ENCODE measurements at regions not wholly inside any gene's neighbourhood (a gene's known extent, or its start where the extent isn't known, plus 50 kb on each side); places are given as distances from the start of the nearest gene placed in this dataset.

- H3K36me3 ChIP-seq (ENCODE audit: control insufficient read depth in 2 of 2, insufficient read depth in 2 of 2, low read length in 1 of 2): no peaks in the 10 kb centered on the region
- no peaks in the 10 kb centered on the region for H3K4me1 ChIP-seq (ENCODE audit: control insufficient read depth in 2 of 2, insufficient read depth in 2 of 2, low read length in 2 of 2)
- no peaks in the 10 kb centered on the region for H3K27me3 ChIP-seq (ENCODE audit: control insufficient read depth in 2 of 2, insufficient read depth in 1 of 2, low read length in 1 of 2)
- H3K27ac ChIP-seq (ENCODE audit: low read depth in 1 of 2, low read length in 1 of 2): no peak overlapping the region
- no peaks in the 10 kb centered on the region for H3K9me3 ChIP-seq (ENCODE audit: control insufficient read depth in 2 of 2, insufficient read depth in 1 of 2, low read length in 1 of 2)
- 92% methylated on average over 2 of the region's 2 CpGs for WGBS
- H3K4me3 ChIP-seq (ENCODE audit: low read length in 2 of 2): no peak overlapping the region
- no peak for DNase-seq (ENCODE audit: low read depth in 6 of 9, low spot score in 9 of 9)
Measured at GRCh38 chr4:170723171-170723570, 633.4 kb upstream of the AADAT start.

- no peak overlapping the region for H3K4me3 ChIP-seq (ENCODE audit: low read length in 2 of 2)
Measured at GRCh38 chr4:170721812-170722373, 632.1 kb upstream of the AADAT start.

DNA sequence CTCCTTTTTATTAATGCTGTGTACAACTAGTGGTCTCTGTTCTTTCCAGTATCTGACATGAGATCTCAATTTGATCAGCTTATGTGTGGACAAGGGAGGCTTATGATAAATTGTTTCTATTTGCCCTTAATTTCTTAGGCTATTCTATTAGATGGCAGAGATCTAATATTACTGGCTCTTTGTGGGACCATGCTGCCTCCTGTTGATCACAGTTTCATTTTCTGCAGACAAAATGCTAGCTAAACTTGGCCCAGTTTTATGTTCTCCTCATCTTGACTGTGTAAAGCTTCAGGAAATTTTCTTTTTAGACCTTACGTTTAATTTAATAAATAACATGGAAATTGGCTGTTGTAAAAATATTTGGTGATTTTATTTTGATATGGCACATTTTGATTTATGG is 627.1 kb upstream of the AADAT start:
- 98% methylated on average over 1 of the region's 1 CpG for WGBS
- H3K27me3 ChIP-seq (ENCODE audit: control insufficient read depth in 2 of 2, insufficient read depth in 1 of 2, low read length in 1 of 2): no peaks in the 10 kb centered on the region
- H3K4me3 ChIP-seq (ENCODE audit: low read length in 2 of 2): no peak overlapping the region
- no peak for DNase-seq (ENCODE audit: low read depth in 6 of 9, low spot score in 9 of 9)
- no peaks in the 10 kb centered on the region for H3K36me3 ChIP-seq (ENCODE audit: control insufficient read depth in 2 of 2, insufficient read depth in 2 of 2, low read length in 1 of 2)
- H3K9me3 ChIP-seq (ENCODE audit: control insufficient read depth in 2 of 2, insufficient read depth in 1 of 2, low read length in 1 of 2): no peaks in the 10 kb centered on the region
- H3K4me1 ChIP-seq (ENCODE audit: control insufficient read depth in 2 of 2, insufficient read depth in 2 of 2, low read length in 2 of 2): no peaks in the 10 kb centered on the region
- H3K27ac ChIP-seq (ENCODE audit: low read depth in 1 of 2, low read length in 1 of 2): no peak overlapping the region

More at GRCh38 chr4:170721812-170722373, 632.1 kb upstream of the AADAT start:
- no peak for DNase-seq (ENCODE audit: low read depth in 6 of 9, low spot score in 9 of 9)
- Histone ChIP-seq H3K27ac (ENCODE audit: low read depth in 1 of 2, low read length in 1 of 2) (no peak overlapping the region), H3K27me3 (ENCODE audit: control insufficient read depth in 2 of 2, insufficient read depth in 1 of 2, low read length in 1 of 2) (no peaks in the 10 kb centered on the region), H3K4me1 (ENCODE audit: control insufficient read depth in 2 of 2, insufficient read depth in 2 of 2, low read length in 2 of 2) (no peaks in the 10 kb centered on the region), H3K9me3 (ENCODE audit: control insufficient read depth in 2 of 2, insufficient read depth in 1 of 2, low read length in 1 of 2) (no peaks in the 10 kb centered on the region), H3K36me3 (ENCODE audit: control insufficient read depth in 2 of 2, insufficient read depth in 2 of 2, low read length in 1 of 2) (no peaks in the 10 kb centered on the region)
- WGBS: 96% methylated on average over 1 of the region's 1 CpG

DNA sequence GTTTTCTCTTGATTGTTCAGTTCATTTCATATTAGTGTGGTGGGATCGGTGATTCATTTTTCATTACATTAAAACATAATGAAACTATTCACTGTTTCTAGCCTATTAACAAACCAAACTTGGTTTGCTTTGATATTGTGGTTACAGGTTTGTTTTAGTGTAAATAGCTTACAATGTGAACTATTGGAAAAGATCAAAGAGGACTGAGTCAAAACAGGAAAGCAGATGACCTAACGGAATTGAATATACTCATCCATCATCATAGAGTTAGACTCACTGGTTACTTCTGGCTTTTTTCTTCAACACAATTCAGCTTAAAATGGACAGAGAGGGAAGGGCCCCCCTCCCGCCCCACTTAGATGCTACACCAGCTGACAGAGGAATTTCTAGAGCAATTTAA is 616.2 kb upstream of the AADAT start:
- WGBS: 97% methylated on average over 3 of the region's 3 CpGs
- no peak for DNase-seq (ENCODE audit: low read depth in 6 of 9, low spot score in 9 of 9)
- Histone ChIP-seq H3K4me3 (ENCODE audit: low read length in 2 of 2) (no peak overlapping the region), H3K4me1 (ENCODE audit: control insufficient read depth in 2 of 2, insufficient read depth in 2 of 2, low read length in 2 of 2) (no peaks in the 10 kb centered on the region), H3K36me3 (ENCODE audit: control insufficient read depth in 2 of 2, insufficient read depth in 2 of 2, low read length in 1 of 2) (no peaks in the 10 kb centered on the region), H3K9me3 (ENCODE audit: control insufficient read depth in 2 of 2, insufficient read depth in 1 of 2, low read length in 1 of 2) (no peaks in the 10 kb centered on the region), H3K27ac (ENCODE audit: low read depth in 1 of 2, low read length in 1 of 2) (no peak overlapping the region), H3K27me3 (ENCODE audit: control insufficient read depth in 2 of 2, insufficient read depth in 1 of 2, low read length in 1 of 2) (no peaks in the 10 kb centered on the region)

DNA sequence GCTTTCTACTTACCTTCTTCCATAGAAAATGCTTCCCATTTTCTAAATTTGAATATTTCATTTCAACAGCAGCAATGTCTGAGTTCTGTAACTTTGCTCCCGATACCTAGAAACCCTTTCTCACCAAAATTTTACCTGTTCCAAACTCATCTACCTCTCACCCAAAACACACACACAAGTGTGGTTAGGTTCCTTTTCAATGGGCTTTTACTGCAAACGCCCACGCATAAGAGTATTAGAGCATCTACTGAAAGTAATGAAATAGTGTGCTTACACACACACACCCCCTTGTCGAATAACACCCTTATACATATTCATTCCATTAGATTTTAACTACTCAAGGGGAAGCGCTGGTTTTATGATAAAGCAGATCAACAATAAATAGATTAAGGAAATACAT is 610.3 kb upstream of the AADAT start:
- WGBS: 96% methylated on average over 5 of the region's 5 CpGs
- H3K4me3 ChIP-seq (ENCODE audit: low read length in 2 of 2): no peak overlapping the region
- no peak overlapping the region for H3K27ac ChIP-seq (ENCODE audit: low read depth in 1 of 2, low read length in 1 of 2)
- H3K36me3 ChIP-seq (ENCODE audit: control insufficient read depth in 2 of 2, insufficient read depth in 2 of 2, low read length in 1 of 2): no peaks in the 10 kb centered on the region
- no peak for DNase-seq (ENCODE audit: low read depth in 6 of 9, low spot score in 9 of 9)
- no peaks in the 10 kb centered on the region for H3K27me3 ChIP-seq (ENCODE audit: control insufficient read depth in 2 of 2, insufficient read depth in 1 of 2, low read length in 1 of 2)
- H3K9me3 ChIP-seq (ENCODE audit: control insufficient read depth in 2 of 2, insufficient read depth in 1 of 2, low read length in 1 of 2): no peaks in the 10 kb centered on the region
- H3K4me1 ChIP-seq (ENCODE audit: control insufficient read depth in 2 of 2, insufficient read depth in 2 of 2, low read length in 2 of 2): no peaks in the 10 kb centered on the region

DNA sequence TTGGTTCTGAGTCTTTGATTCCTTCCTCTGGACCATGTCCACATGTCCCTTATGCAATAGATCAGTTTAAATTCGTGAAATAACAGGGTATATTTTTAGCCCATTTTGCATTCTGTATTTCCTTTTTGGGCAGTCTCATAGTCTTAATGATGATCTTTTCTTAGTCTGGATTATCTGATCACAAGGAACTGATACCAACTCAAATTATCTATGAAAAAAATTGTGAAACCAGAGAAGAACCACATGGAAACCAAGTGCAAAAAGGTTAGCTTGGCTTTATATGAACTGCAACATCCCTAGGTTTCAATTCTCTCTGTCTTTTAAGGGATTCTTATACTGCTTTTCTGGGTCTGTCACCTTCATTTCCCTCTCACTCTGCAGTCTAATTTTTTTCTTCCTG is 608.6 kb upstream of the AADAT start:
- 38% methylated on average over 1 of the region's 1 CpG for WGBS
- no peaks in the 10 kb centered on the region for H3K36me3 ChIP-seq (ENCODE audit: control insufficient read depth in 2 of 2, insufficient read depth in 2 of 2, low read length in 1 of 2)
- H3K27me3 ChIP-seq (ENCODE audit: control insufficient read depth in 2 of 2, insufficient read depth in 1 of 2, low read length in 1 of 2): no peaks in the 10 kb centered on the region
- no peak overlapping the region for H3K27ac ChIP-seq (ENCODE audit: low read depth in 1 of 2, low read length in 1 of 2)
- no peak for DNase-seq (ENCODE audit: low read depth in 6 of 9, low spot score in 9 of 9)
- H3K4me3 ChIP-seq (ENCODE audit: low read length in 2 of 2): no peak overlapping the region
- H3K9me3 ChIP-seq (ENCODE audit: control insufficient read depth in 2 of 2, insufficient read depth in 1 of 2, low read length in 1 of 2): no peaks in the 10 kb centered on the region
- no peaks in the 10 kb centered on the region for H3K4me1 ChIP-seq (ENCODE audit: control insufficient read depth in 2 of 2, insufficient read depth in 2 of 2, low read length in 2 of 2)

GRCh38 chr4:170697845-170698244 is 608.1 kb upstream of the AADAT start:
- no peaks in the 10 kb centered on the region for H3K27me3 ChIP-seq (ENCODE audit: control insufficient read depth in 2 of 2, insufficient read depth in 1 of 2, low read length in 1 of 2)
- no peak overlapping the region for H3K27ac ChIP-seq (ENCODE audit: low read depth in 1 of 2, low read length in 1 of 2)
- no peak for DNase-seq (ENCODE audit: low read depth in 6 of 9, low spot score in 9 of 9)
- H3K9me3 ChIP-seq (ENCODE audit: control insufficient read depth in 2 of 2, insufficient read depth in 1 of 2, low read length in 1 of 2): no peaks in the 10 kb centered on the region
- WGBS: 89% methylated on average over 2 of the region's 2 CpGs
- no peaks in the 10 kb centered on the region for H3K36me3 ChIP-seq (ENCODE audit: control insufficient read depth in 2 of 2, insufficient read depth in 2 of 2, low read length in 1 of 2)
- no peak overlapping the region for H3K4me3 ChIP-seq (ENCODE audit: low read length in 2 of 2)
- no peaks in the 10 kb centered on the region for H3K4me1 ChIP-seq (ENCODE audit: control insufficient read depth in 2 of 2, insufficient read depth in 2 of 2, low read length in 2 of 2)

DNA sequence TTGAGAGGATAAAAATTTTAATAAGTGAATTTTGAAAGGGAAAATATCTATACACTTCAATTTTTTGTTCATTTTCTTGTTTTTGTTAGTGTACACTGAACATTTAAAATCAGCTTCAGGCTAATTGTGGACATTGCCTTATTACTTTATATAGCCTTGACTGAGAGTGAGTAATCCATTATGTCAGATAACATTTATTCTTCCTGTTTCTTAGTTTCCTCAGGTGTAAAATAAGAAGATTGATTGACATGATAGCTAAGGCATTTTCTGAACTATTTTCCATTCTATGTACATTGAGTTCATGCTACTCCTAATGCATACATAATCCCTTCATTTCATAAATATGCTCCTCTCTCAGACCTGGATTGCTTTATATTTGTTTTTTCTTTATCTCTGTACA is 607.3 kb upstream of the AADAT start:
- H3K4me3 ChIP-seq (ENCODE audit: low read length in 2 of 2): no peak overlapping the region

GRCh38 chr4:170691168-170691567 is 601.4 kb upstream of the AADAT start:
- Histone ChIP-seq H3K4me3 (ENCODE audit: low read length in 2 of 2) (no peak overlapping the region), H3K27me3 (ENCODE audit: control insufficient read depth in 2 of 2, insufficient read depth in 1 of 2, low read length in 1 of 2) (no peaks in the 10 kb centered on the region), H3K27ac (ENCODE audit: low read depth in 1 of 2, low read length in 1 of 2) (no peak overlapping the region), H3K9me3 (ENCODE audit: control insufficient read depth in 2 of 2, insufficient read depth in 1 of 2, low read length in 1 of 2) (no peaks in the 10 kb centered on the region), H3K36me3 (ENCODE audit: control insufficient read depth in 2 of 2, insufficient read depth in 2 of 2, low read length in 1 of 2) (no peaks in the 10 kb centered on the region), H3K4me1 (ENCODE audit: control insufficient read depth in 2 of 2, insufficient read depth in 2 of 2, low read length in 2 of 2) (no peaks in the 10 kb centered on the region)
- DNase-seq (ENCODE audit: low read depth in 6 of 9, low spot score in 9 of 9): no peak

More for the DNA sequence above, 607.3 kb upstream of the AADAT start:
- H3K27me3 ChIP-seq (ENCODE audit: control insufficient read depth in 2 of 2, insufficient read depth in 1 of 2, low read length in 1 of 2): no peaks in the 10 kb centered on the region
- H3K9me3 ChIP-seq (ENCODE audit: control insufficient read depth in 2 of 2, insufficient read depth in 1 of 2, low read length in 1 of 2): no peaks in the 10 kb centered on the region
- H3K36me3 ChIP-seq (ENCODE audit: control insufficient read depth in 2 of 2, insufficient read depth in 2 of 2, low read length in 1 of 2): no peaks in the 10 kb centered on the region
- no peak overlapping the region for H3K27ac ChIP-seq (ENCODE audit: low read depth in 1 of 2, low read length in 1 of 2)
- H3K4me1 ChIP-seq (ENCODE audit: control insufficient read depth in 2 of 2, insufficient read depth in 2 of 2, low read length in 2 of 2): no peaks in the 10 kb centered on the region
- no peak for DNase-seq (ENCODE audit: low read depth in 6 of 9, low spot score in 9 of 9)

DNA sequence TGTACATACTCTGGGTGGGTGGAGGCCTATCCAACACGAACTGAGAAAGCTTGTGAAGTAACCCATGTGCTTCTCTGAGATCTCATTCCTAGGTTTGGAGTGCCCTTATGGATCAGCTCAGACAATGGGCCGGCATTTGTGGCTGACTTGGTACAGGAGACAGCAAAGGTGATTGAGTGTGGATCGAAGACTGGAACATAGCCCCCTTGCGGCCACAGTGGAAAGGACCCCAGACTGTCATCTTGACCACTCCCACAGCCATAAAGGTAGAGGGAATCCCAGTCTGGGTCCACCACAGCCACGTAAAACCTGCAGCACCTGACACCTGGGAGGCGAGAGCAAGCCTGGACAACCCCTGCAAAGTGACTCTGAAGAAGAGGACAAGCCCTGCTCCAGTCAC is 598.0 kb upstream of the AADAT start:
- DNase-seq (ENCODE audit: low read depth in 6 of 9, low spot score in 9 of 9): no peak
- H3K9me3 ChIP-seq (ENCODE audit: control insufficient read depth in 2 of 2, insufficient read depth in 1 of 2, low read length in 1 of 2): no peaks in the 10 kb centered on the region
- H3K4me1 ChIP-seq (ENCODE audit: control insufficient read depth in 2 of 2, insufficient read depth in 2 of 2, low read length in 2 of 2): no peaks in the 10 kb centered on the region
- H3K27me3 ChIP-seq (ENCODE audit: control insufficient read depth in 2 of 2, insufficient read depth in 1 of 2, low read length in 1 of 2): no peaks in the 10 kb centered on the region
- no peak overlapping the region for H3K4me3 ChIP-seq (ENCODE audit: low read length in 2 of 2)
- H3K36me3 ChIP-seq (ENCODE audit: control insufficient read depth in 2 of 2, insufficient read depth in 2 of 2, low read length in 1 of 2): no peaks in the 10 kb centered on the region
- WGBS: 96% methylated on average over 6 of the region's 6 CpGs
- H3K27ac ChIP-seq (ENCODE audit: low read depth in 1 of 2, low read length in 1 of 2): no peak overlapping the region

Measured in thymus (tissue), 11 donors.